ENCODE measurements at regions not wholly inside any gene's neighbourhood (a gene's known extent, or its start where the extent isn't known, plus 50 kb on each side); places are given as distances from the start of the nearest gene placed in this dataset.

DNA sequence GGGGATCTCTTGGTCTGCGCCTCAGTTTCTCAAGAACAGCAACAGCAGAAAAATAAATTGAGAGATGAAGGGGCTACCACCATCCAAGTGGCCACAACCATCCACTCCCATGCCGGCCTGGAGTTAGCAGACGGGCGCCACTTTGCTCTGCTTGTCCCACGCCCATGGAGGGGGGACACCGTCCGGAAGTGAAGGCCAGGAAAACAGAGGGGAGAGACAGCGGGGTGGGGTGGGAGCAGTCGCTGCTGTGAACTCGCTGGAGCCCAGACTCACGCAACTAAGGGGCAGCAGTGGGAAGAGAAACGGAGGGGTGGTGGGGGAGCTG lies 135.4 kb downstream of the KIF20B start:
- H3K4me1 ChIP-seq (ENCODE audit: control insufficient read depth, insufficient read depth, low read length) = no peaks in the 10 kb centered on the region
- DNase-seq (ENCODE audit: low read depth, low spot score) (no peak), ATAC-seq (peak; percentile 15; the same call in 1 of the 2 replicates)
- in situ Hi-C loops (cut with HindIII; ENCODE audit: low pct_unique_long_range_greater_than_20kb, low sequenced_read_pairs) = no loop called here
- TF ChIP-seq, protein P1, sequence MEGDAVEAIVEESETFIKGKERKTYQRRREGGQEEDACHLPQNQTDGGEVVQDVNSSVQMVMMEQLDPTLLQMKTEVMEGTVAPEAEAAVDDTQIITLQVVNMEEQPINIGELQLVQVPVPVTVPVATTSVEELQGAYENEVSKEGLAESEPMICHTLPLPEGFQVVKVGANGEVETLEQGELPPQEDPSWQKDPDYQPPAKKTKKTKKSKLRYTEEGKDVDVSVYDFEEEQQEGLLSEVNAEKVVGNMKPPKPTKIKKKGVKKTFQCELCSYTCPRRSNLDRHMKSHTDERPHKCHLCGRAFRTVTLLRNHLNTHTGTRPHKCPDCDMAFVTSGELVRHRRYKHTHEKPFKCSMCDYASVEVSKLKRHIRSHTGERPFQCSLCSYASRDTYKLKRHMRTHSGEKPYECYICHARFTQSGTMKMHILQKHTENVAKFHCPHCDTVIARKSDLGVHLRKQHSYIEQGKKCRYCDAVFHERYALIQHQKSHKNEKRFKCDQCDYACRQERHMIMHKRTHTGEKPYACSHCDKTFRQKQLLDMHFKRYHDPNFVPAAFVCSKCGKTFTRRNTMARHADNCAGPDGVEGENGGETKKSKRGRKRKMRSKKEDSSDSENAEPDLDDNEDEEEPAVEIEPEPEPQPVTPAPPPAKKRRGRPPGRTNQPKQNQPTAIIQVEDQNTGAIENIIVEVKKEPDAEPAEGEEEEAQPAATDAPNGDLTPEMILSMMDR (IDR thresholded peaks at IDR 0.05) = no peak
- TF ChIP-seq, protein P2, sequence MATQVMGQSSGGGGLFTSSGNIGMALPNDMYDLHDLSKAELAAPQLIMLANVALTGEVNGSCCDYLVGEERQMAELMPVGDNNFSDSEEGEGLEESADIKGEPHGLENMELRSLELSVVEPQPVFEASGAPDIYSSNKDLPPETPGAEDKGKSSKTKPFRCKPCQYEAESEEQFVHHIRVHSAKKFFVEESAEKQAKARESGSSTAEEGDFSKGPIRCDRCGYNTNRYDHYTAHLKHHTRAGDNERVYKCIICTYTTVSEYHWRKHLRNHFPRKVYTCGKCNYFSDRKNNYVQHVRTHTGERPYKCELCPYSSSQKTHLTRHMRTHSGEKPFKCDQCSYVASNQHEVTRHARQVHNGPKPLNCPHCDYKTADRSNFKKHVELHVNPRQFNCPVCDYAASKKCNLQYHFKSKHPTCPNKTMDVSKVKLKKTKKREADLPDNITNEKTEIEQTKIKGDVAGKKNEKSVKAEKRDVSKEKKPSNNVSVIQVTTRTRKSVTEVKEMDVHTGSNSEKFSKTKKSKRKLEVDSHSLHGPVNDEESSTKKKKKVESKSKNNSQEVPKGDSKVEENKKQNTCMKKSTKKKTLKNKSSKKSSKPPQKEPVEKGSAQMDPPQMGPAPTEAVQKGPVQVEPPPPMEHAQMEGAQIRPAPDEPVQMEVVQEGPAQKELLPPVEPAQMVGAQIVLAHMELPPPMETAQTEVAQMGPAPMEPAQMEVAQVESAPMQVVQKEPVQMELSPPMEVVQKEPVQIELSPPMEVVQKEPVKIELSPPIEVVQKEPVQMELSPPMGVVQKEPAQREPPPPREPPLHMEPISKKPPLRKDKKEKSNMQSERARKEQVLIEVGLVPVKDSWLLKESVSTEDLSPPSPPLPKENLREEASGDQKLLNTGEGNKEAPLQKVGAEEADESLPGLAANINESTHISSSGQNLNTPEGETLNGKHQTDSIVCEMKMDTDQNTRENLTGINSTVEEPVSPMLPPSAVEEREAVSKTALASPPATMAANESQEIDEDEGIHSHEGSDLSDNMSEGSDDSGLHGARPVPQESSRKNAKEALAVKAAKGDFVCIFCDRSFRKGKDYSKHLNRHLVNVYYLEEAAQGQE (IDR thresholded peaks at IDR 0.05; ENCODE audit: insufficient read depth in 1 of 2, low read depth in 2 of 2, low read length in 1 of 2) = no peak
- TF ChIP-seq POLR2AphosphoS5 (IDR thresholded peaks at IDR 0.05; ENCODE audit: low read depth, low read length) (no peak), SIN3A (IDR thresholded peaks at IDR 0.05; ENCODE audit: borderline replicate concordance, insufficient read depth, low read depth, low read length) (no peak), TCF7L2 (IDR thresholded peaks at IDR 0.05; ENCODE audit: low read depth, low read length) (no peak)
- POLR2A ChIA-PET = no interaction called here
- no peaks in the 10 kb centered on the region for H3K36me3 ChIP-seq (ENCODE audit: control insufficient read depth, insufficient read depth, low read length)
- intact Hi-C loops (cut with micrococcal nuclease; ENCODE audit: unreplicated experiment) = no loop called here
- peak overlapping the region; percentile 43 to 57 for H3K4me3 ChIP-seq (ENCODE audit: low read depth in 2 of 2, low read length in 2 of 2)
- H3K9me3 ChIP-seq (ENCODE audit: control insufficient read depth, insufficient read depth, low read depth, low read length) = no peaks in the 10 kb centered on the region
- CTCF ChIA-PET = no interaction called here
- no TSS peak for BruUV-seq (replicated peaks)
- no peaks in the 10 kb centered on the region; the same call in none of the 2 replicates for H3K27me3 ChIP-seq (ENCODE audit: control insufficient read depth, insufficient read depth, low read length)
- no peak overlapping the region for H3K27ac ChIP-seq (ENCODE audit: low read length)

DNA sequence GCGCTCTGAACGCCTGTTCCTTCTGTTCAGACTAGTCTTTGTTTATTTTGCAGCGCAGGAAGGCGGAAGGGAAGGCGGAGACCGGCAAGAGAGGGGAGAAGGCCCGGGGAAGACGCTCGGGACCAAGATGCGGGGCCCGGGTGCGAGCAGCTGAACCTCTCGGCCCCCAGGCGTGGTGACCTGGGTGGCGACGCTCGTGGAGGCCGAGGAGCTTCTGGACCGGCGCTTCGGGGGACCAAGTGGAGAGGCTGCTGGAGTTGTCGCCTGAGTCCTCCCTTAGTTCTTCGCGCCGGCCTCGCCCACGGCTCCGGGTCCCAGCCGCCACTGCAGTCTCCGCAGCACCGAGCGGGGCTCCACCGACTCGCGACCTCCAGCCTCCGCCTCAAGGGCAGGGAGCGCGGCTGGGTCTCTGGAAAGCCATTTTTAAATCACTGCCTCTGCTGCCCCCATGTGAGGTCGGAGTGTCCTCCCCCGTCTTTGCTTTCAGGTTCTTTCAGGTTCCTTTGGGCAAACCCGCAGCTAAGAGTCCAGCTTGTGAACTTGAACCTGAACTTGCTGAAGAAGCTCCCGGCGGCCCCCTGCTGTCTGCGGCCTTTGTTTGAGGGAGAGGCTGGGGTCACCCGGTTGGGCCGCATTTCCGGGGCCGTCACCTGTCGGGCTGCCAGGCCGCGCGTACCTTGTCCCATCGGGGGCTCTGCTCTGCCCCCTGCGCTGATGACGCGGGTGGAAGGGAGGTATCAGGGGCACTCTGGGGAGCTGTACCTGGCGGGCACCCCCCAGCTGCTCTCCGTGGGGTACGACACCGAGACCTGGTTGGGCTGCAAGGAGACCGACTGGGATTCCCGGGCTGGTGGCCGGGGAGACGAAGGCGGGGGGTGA lies 136.0 kb downstream of the KIF20B start:
- TF ChIP-seq POLR2AphosphoS5 (IDR thresholded peaks at IDR 0.05; ENCODE audit: low read depth, low read length) (no peak), SIN3A (IDR thresholded peaks at IDR 0.05; ENCODE audit: borderline replicate concordance, insufficient read depth, low read depth, low read length) (no peak), TCF7L2 (IDR thresholded peaks at IDR 0.05; ENCODE audit: low read depth, low read length) (no peak)
- TF ChIP-seq, protein P2 (IDR thresholded peaks at IDR 0.05; ENCODE audit: insufficient read depth in 1 of 2, low read depth in 2 of 2, low read length in 1 of 2) = no peak
- TF ChIP-seq, protein P1 (IDR thresholded peaks at IDR 0.05) = 0 out of 2 replicates have a peak, but pooled peaks have one; percentile 7
- intact Hi-C loops (cut with micrococcal nuclease; ENCODE audit: unreplicated experiment) = no loop called here
- Histone ChIP-seq H3K4me3 (ENCODE audit: low read depth in 2 of 2, low read length in 2 of 2) (peak overlapping the region; percentile 43 to 57), H3K27me3 (ENCODE audit: control insufficient read depth, insufficient read depth, low read length) (no peaks in the 10 kb centered on the region; the same call in none of the 2 replicates), H3K27ac (ENCODE audit: low read length) (no peak overlapping the region), H3K4me1 (ENCODE audit: control insufficient read depth, insufficient read depth, low read length) (no peaks in the 10 kb centered on the region), H3K9me3 (ENCODE audit: control insufficient read depth, insufficient read depth, low read depth, low read length) (no peaks in the 10 kb centered on the region), H3K36me3 (ENCODE audit: control insufficient read depth, insufficient read depth, low read length) (no peaks in the 10 kb centered on the region)
- DNase-seq (ENCODE audit: low read depth, low spot score) (no peak), ATAC-seq (peak; percentile 82)
- BruUV-seq (replicated peaks) = no TSS peak
- CTCF ChIA-PET = no interaction called here
- POLR2A ChIA-PET = no interaction called here
- in situ Hi-C loops (cut with HindIII; ENCODE audit: low pct_unique_long_range_greater_than_20kb, low sequenced_read_pairs) = no loop called here

All from Panc1 (cell line).